ENCODE measurements at regions not wholly inside any gene's neighbourhood (a gene's known extent, or its start where the extent isn't known, plus 50 kb on each side); places are given as distances from the start of the nearest gene placed in this dataset.

GRCh38 chr2:42974721-42975717, 182.6 kb upstream of the HAAO start:
- Histone ChIP-seq H3K4me1 (ENCODE audit: insufficient read depth) (peaks cover 7% of the 10 kb centered on the region; the same call in 1 of the 2 replicates), H2AFZ (peak overlapping the region; percentile 98), H4K20me1 (replicated peaks; ENCODE audit: insufficient read depth) (no peaks in the 10 kb centered on the region), H3K36me3 (ENCODE audit: insufficient read depth) (no peaks in the 10 kb centered on the region), H3K27ac (ENCODE audit: low read depth) (no peak overlapping the region), H3K9me2 (ENCODE audit: insufficient read depth) (no peaks in the 10 kb centered on the region), H3F3A (replicated peaks; ENCODE audit: low read depth) (no peaks in the 10 kb centered on the region), H3K4me2 (peak overlapping the region; percentile 84), H3K27me3 (ENCODE audit: insufficient read depth) (no peaks in the 10 kb centered on the region), H3K79me2 (replicated peaks; ENCODE audit: insufficient read depth) (no peaks in the 10 kb centered on the region), H3K4me3 (peak overlapping the region; percentile 51)
- peak; percentile 86 for DNase-seq (ENCODE audit: low spot score)
- H3K27me3 Mint-ChIP-seq (ENCODE audit: insufficient read depth, low read depth, poor library complexity), result peaks cover 10% of the 10 kb centered on the region
- H3K27ac Mint-ChIP-seq, result no peak overlapping the region
- peaks cover 13% of the 10 kb centered on the region for H3K4me1 Mint-ChIP-seq
- no peaks in the 10 kb centered on the region for H3K9me3 Mint-ChIP-seq
- no peaks in the 10 kb centered on the region; the same call in 2 of the 3 replicates for H3K36me3 Mint-ChIP-seq (ENCODE audit: low read depth)
- H3K4me3 Mint-ChIP-seq, result peak overlapping the region; percentile 64
- peak; percentile 91 for ATAC-seq
- no peak for TF ChIP-seq EZH2 (IDR thresholded peaks at IDR 0.05; ENCODE audit: low read depth, unreplicated experiment)
- no peak for TF ChIP-seq STAT1 (IDR thresholded peaks at IDR 0.05; ENCODE audit: unreplicated experiment)
- TF ChIP-seq JUNB (IDR thresholded peaks at IDR 0.05; ENCODE audit: unreplicated experiment), result no peak
- TF ChIP-seq CTCF (conservative IDR thresholded peaks at IDR 0.05; ENCODE audit: low read depth in 2 of 2), result peak; percentile 65 to 94
- no peak for TF ChIP-seq NANOG (IDR thresholded peaks at IDR 0.05; ENCODE audit: borderline replicate concordance)
- TF ChIP-seq, protein P1, sequence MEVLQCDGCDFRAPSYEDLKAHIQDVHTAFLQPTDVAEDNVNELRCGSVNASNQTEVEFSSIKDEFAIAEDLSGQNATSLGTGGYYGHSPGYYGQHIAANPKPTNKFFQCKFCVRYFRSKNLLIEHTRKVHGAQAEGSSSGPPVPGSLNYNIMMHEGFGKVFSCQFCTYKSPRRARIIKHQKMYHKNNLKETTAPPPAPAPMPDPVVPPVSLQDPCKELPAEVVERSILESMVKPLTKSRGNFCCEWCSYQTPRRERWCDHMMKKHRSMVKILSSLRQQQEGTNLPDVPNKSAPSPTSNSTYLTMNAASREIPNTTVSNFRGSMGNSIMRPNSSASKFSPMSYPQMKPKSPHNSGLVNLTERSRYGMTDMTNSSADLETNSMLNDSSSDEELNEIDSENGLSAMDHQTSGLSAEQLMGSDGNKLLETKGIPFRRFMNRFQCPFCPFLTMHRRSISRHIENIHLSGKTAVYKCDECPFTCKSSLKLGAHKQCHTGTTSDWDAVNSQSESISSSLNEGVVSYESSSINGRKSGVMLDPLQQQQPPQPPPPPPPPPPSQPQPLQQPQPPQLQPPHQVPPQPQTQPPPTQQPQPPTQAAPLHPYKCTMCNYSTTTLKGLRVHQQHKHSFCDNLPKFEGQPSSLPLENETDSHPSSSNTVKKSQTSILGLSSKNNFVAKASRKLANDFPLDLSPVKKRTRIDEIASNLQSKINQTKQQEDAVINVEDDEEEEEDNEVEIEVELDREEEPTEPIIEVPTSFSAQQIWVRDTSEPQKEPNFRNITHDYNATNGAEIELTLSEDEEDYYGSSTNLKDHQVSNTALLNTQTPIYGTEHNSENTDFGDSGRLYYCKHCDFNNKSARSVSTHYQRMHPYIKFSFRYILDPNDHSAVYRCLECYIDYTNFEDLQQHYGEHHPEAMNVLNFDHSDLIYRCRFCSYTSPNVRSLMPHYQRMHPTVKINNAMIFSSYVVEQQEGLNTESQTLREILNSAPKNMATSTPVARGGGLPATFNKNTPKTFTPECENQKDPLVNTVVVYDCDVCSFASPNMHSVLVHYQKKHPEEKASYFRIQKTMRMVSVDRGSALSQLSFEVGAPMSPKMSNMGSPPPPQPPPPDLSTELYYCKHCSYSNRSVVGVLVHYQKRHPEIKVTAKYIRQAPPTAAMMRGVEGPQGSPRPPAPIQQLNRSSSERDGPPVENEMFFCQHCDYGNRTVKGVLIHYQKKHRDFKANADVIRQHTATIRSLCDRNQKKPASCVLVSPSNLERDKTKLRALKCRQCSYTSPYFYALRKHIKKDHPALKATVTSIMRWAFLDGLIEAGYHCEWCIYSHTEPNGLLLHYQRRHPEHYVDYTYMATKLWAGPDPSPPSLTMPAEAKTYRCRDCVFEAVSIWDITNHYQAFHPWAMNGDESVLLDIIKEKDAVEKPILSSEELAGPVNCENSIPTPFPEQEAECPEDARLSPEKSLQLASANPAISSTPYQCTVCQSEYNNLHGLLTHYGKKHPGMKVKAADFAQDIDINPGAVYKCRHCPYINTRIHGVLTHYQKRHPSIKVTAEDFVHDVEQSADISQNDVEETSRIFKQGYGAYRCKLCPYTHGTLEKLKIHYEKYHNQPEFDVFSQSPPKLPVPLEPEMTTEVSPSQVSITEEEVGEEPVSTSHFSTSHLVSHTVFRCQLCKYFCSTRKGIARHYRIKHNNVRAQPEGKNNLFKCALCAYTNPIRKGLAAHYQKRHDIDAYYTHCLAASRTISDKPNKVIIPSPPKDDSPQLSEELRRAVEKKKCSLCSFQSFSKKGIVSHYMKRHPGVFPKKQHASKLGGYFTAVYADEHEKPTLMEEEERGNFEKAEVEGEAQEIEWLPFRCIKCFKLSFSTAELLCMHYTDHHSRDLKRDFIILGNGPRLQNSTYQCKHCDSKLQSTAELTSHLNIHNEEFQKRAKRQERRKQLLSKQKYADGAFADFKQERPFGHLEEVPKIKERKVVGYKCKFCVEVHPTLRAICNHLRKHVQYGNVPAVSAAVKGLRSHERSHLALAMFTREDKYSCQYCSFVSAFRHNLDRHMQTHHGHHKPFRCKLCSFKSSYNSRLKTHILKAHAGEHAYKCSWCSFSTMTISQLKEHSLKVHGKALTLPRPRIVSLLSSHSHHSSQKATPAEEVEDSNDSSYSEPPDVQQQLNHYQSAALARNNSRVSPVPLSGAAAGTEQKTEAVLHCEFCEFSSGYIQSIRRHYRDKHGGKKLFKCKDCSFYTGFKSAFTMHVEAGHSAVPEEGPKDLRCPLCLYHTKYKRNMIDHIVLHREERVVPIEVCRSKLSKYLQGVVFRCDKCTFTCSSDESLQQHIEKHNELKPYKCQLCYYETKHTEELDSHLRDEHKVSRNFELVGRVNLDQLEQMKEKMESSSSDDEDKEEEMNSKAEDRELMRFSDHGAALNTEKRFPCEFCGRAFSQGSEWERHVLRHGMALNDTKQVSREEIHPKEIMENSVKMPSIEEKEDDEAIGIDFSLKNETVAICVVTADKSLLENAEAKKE (CRISPR knock-in tag; IDR thresholded peaks at IDR 0.05), result no peak
- no peak for TF ChIP-seq CREB1 (CRISPR knock-in tag; IDR thresholded peaks at IDR 0.05; ENCODE audit: low read depth)

All from GM23338 (cell line).